Upper lobe of left lung (tissue), 4 donors: ENCODE measurements at regions not wholly inside any gene's neighbourhood (a gene's known extent, or its start where the extent isn't known, plus 50 kb on each side); places are given as distances from the start of the nearest gene placed in this dataset.

Experiments
- CTCF ChIP-seq, 6 experiments: fragments of 450-650 bp in 4 of 6; fragments of 200-600 bp in 2 of 6; sonication (generic) in 2 of 6; IDR thresholded peaks; one replicate each; pipeline ENCODE4 v1.5.1; 2016 to 2019; ENCODE audit warnings: antibody characterized with exemption in 6 of 6
- POLR2A ChIP-seq, 4 donors: fragments of 450-650 bp; IDR thresholded peaks; one replicate each; pipeline ENCODE4 v1.5.1; 2016 to 2017; ENCODE audit warnings: antibody characterized with exemption in 4 of 4, mild to moderate bottlenecking in 2 of 4

- TF ChIP-seq CTCF (IDR thresholded peaks at IDR 0.05): no peak
- TF ChIP-seq POLR2A (IDR thresholded peaks at IDR 0.05): no peak
These were observed 324.2 kb downstream of the PMP22 start for GRCh38 chr17:14940938-14941265.
